ENCODE measurements at regions not wholly inside any gene's neighbourhood (a gene's known extent, or its start where the extent isn't known, plus 50 kb on each side); places are given as distances from the start of the nearest gene placed in this dataset.

- Histone ChIP-seq H3K27ac (no peak overlapping the region), H3K27me3 (no peaks in the 10 kb centered on the region), H3K4me1 (ENCODE audit: control insufficient read depth in 1 of 2, insufficient read depth in 1 of 2, low read depth in 1 of 2, low read length in 1 of 2) (no peaks in the 10 kb centered on the region), H3K4me3 (ENCODE audit: low read depth in 1 of 2, low read length in 1 of 2) (no peak overlapping the region), H3K36me3 (no peaks in the 10 kb centered on the region), H3K9me3 (no peaks in the 10 kb centered on the region)
- no peak for TF ChIP-seq CTCF (IDR thresholded peaks at IDR 0.05)
Measured at GRCh38 chr2:217459680-217460405, 543.0 kb downstream of the TNS1 start.

- no peak for TF ChIP-seq CTCF (IDR thresholded peaks at IDR 0.05)
- no peak overlapping the region for H3K27ac ChIP-seq
- no peaks in the 10 kb centered on the region for H3K9me3 ChIP-seq
- H3K4me3 ChIP-seq (ENCODE audit: low read depth in 1 of 2, low read length in 1 of 2) = no peak overlapping the region
- no peaks in the 10 kb centered on the region for H3K27me3 ChIP-seq
- no peaks in the 10 kb centered on the region for H3K36me3 ChIP-seq
- H3K4me1 ChIP-seq (ENCODE audit: control insufficient read depth in 1 of 2, insufficient read depth in 1 of 2, low read depth in 1 of 2, low read length in 1 of 2) = no peaks in the 10 kb centered on the region
Measured at GRCh38 chr2:217459016-217459415, 543.8 kb downstream of the TNS1 start.

GRCh38 chr2:217456016-217456415 is 546.8 kb downstream of the TNS1 start:
- H3K27ac ChIP-seq = no peak overlapping the region
- no peak overlapping the region for H3K4me3 ChIP-seq (ENCODE audit: low read depth in 1 of 2, low read length in 1 of 2)
- no peaks in the 10 kb centered on the region for H3K36me3 ChIP-seq
- no peaks in the 10 kb centered on the region for H3K4me1 ChIP-seq (ENCODE audit: control insufficient read depth in 1 of 2, insufficient read depth in 1 of 2, low read depth in 1 of 2, low read length in 1 of 2)
- H3K9me3 ChIP-seq = no peaks in the 10 kb centered on the region
- H3K27me3 ChIP-seq = no peaks in the 10 kb centered on the region
- no peak for TF ChIP-seq CTCF (IDR thresholded peaks at IDR 0.05)

- no peaks in the 10 kb centered on the region for H3K9me3 ChIP-seq
- no peaks in the 10 kb centered on the region for H3K27me3 ChIP-seq
- no peaks in the 10 kb centered on the region for H3K36me3 ChIP-seq
- no peak overlapping the region for H3K4me3 ChIP-seq (ENCODE audit: low read depth in 1 of 2, low read length in 1 of 2)
- H3K27ac ChIP-seq = no peak overlapping the region
- no peak for TF ChIP-seq CTCF (IDR thresholded peaks at IDR 0.05)
- no peaks in the 10 kb centered on the region for H3K4me1 ChIP-seq (ENCODE audit: control insufficient read depth in 1 of 2, insufficient read depth in 1 of 2, low read depth in 1 of 2, low read length in 1 of 2)
Measured at GRCh38 chr2:217452928-217453327, 549.9 kb downstream of the TNS1 start.

GRCh38 chr2:217451666-217452065 is 551.1 kb downstream of the TNS1 start:
- no peaks in the 10 kb centered on the region for H3K4me1 ChIP-seq (ENCODE audit: control insufficient read depth in 1 of 2, insufficient read depth in 1 of 2, low read depth in 1 of 2, low read length in 1 of 2)
- no peak for TF ChIP-seq CTCF (IDR thresholded peaks at IDR 0.05)
- no peak overlapping the region for H3K27ac ChIP-seq
- no peaks in the 10 kb centered on the region for H3K36me3 ChIP-seq
- H3K27me3 ChIP-seq = no peaks in the 10 kb centered on the region
- no peak overlapping the region for H3K4me3 ChIP-seq (ENCODE audit: low read depth in 1 of 2, low read length in 1 of 2)
- no peaks in the 10 kb centered on the region for H3K9me3 ChIP-seq

Measured in neutrophil (primary cell).